ENCODE measurements at regions not wholly inside any gene's neighbourhood (a gene's known extent, or its start where the extent isn't known, plus 50 kb on each side); places are given as distances from the start of the nearest gene placed in this dataset.
"Not testable (repeated sequence)": the region's sequence is repeated elsewhere in the genome, so short reads cannot be mapped to it uniquely, and the experiment has no call there.

- Histone ChIP-seq H3K36me3 (ENCODE audit: control insufficient read depth in 3 of 3, insufficient read depth in 2 of 3, low read depth in 1 of 3, low read length in 3 of 3) (no peaks in the 10 kb centered on the region), H3K27me3 (ENCODE audit: control insufficient read depth in 3 of 3, insufficient read depth in 3 of 3, low read length in 3 of 3) (no peaks in the 10 kb centered on the region), H3K4me1 (ENCODE audit: control insufficient read depth in 3 of 3, insufficient read depth in 2 of 3, low read depth in 1 of 3, low read length in 2 of 3) (no peaks in the 10 kb centered on the region), H3K9me3 (ENCODE audit: control insufficient read depth in 2 of 2, insufficient read depth in 1 of 2, low read depth in 1 of 2, low read length in 1 of 2) (no peaks in the 10 kb centered on the region), H3K27ac (ENCODE audit: low read depth in 1 of 3, low read length in 2 of 3) (no peak overlapping the region), H3K4me3 (ENCODE audit: low read depth in 1 of 3, low read length in 3 of 3) (no peak overlapping the region)
- no peak for FAIRE-seq
- DNase-seq, result no peak
- WGBS, 3 donors, result 41 to 53% (median 45%) methylated on average over 3 of the region's 3 CpGs
Observed at GRCh38 chr7:19522486-19522885, 186.4 kb downstream of the POLR1F start.

- Histone ChIP-seq H3K4me3 (ENCODE audit: low read depth in 1 of 3, low read length in 3 of 3) (no peak overlapping the region), H3K27me3 (ENCODE audit: control insufficient read depth in 3 of 3, insufficient read depth in 3 of 3, low read length in 3 of 3) (no peaks in the 10 kb centered on the region), H3K27ac (ENCODE audit: low read depth in 1 of 3, low read length in 2 of 3) (no peak overlapping the region), H3K36me3 (ENCODE audit: control insufficient read depth in 3 of 3, insufficient read depth in 2 of 3, low read depth in 1 of 3, low read length in 3 of 3) (no peaks in the 10 kb centered on the region), H3K4me1 (ENCODE audit: control insufficient read depth in 3 of 3, insufficient read depth in 2 of 3, low read depth in 1 of 3, low read length in 2 of 3) (no peaks in the 10 kb centered on the region), H3K9me3 (ENCODE audit: control insufficient read depth in 2 of 2, insufficient read depth in 1 of 2, low read depth in 1 of 2, low read length in 1 of 2) (no peaks in the 10 kb centered on the region)
- DNase-seq, result no peak
- no peak for FAIRE-seq
- 61 to 86% (median 84%) methylated on average over 1 of the region's 1 CpG for WGBS, 3 donors
Observed at GRCh38 chr7:19520392-19520791, 188.4 kb downstream of the POLR1F start.

- DNase-seq (no peak), FAIRE-seq (no peak)
Observed at GRCh38 chr7:19519443-19520021, 189.3 kb downstream of the POLR1F start.

GRCh38 chr7:19517546-19517945, 191.3 kb downstream of the POLR1F start:
- H3K9me3 ChIP-seq (ENCODE audit: control insufficient read depth in 2 of 2, insufficient read depth in 1 of 2, low read depth in 1 of 2, low read length in 1 of 2); H3K4me3 ChIP-seq (ENCODE audit: low read depth in 1 of 3, low read length in 3 of 3); H3K27ac ChIP-seq (ENCODE audit: low read depth in 1 of 3, low read length in 2 of 3); H3K4me1 ChIP-seq (ENCODE audit: control insufficient read depth in 3 of 3, insufficient read depth in 2 of 3, low read depth in 1 of 3, low read length in 2 of 3); FAIRE-seq; H3K36me3 ChIP-seq (ENCODE audit: control insufficient read depth in 3 of 3, insufficient read depth in 2 of 3, low read depth in 1 of 3, low read length in 3 of 3); H3K27me3 ChIP-seq (ENCODE audit: control insufficient read depth in 3 of 3, insufficient read depth in 3 of 3, low read length in 3 of 3); DNase-seq: not testable (repeated sequence)
- 64 to 78% (median 70%) methylated on average over 3 of the region's 3 CpGs for WGBS, 3 donors

More at GRCh38 chr7:19519443-19520021, 189.3 kb downstream of the POLR1F start:
- Histone ChIP-seq H3K4me1 (ENCODE audit: control insufficient read depth in 3 of 3, insufficient read depth in 2 of 3, low read depth in 1 of 3, low read length in 2 of 3) (no peaks in the 10 kb centered on the region), H3K4me3 (ENCODE audit: low read depth in 1 of 3, low read length in 3 of 3) (no peak overlapping the region), H3K27me3 (ENCODE audit: control insufficient read depth in 3 of 3, insufficient read depth in 3 of 3, low read length in 3 of 3) (no peaks in the 10 kb centered on the region), H3K9me3 (ENCODE audit: control insufficient read depth in 2 of 2, insufficient read depth in 1 of 2, low read depth in 1 of 2, low read length in 1 of 2) (no peaks in the 10 kb centered on the region), H3K36me3 (ENCODE audit: control insufficient read depth in 3 of 3, insufficient read depth in 2 of 3, low read depth in 1 of 3, low read length in 3 of 3) (no peaks in the 10 kb centered on the region), H3K27ac (ENCODE audit: low read depth in 1 of 3, low read length in 2 of 3) (no peak overlapping the region)
- WGBS, 3 donors, result 30 to 44% (median 40%) methylated on average over 3 of the region's 3 CpGs

GRCh38 chr7:19508821-19509220, 200.0 kb downstream of the POLR1F start:
- 73 to 87% (median 77%) methylated on average over 2 of the region's 2 CpGs for WGBS, 3 donors
- no peak for FAIRE-seq
- H3K4me3 ChIP-seq (ENCODE audit: low read depth in 1 of 3, low read length in 3 of 3), result no peak overlapping the region
- H3K4me1 ChIP-seq (ENCODE audit: control insufficient read depth in 3 of 3, insufficient read depth in 2 of 3, low read depth in 1 of 3, low read length in 2 of 3), result no peaks in the 10 kb centered on the region
- no peaks in the 10 kb centered on the region for H3K36me3 ChIP-seq (ENCODE audit: control insufficient read depth in 3 of 3, insufficient read depth in 2 of 3, low read depth in 1 of 3, low read length in 3 of 3)
- no peaks in the 10 kb centered on the region for H3K9me3 ChIP-seq (ENCODE audit: control insufficient read depth in 2 of 2, insufficient read depth in 1 of 2, low read depth in 1 of 2, low read length in 1 of 2)
- H3K27ac ChIP-seq (ENCODE audit: low read depth in 1 of 3, low read length in 2 of 3), result no peak overlapping the region
- H3K27me3 ChIP-seq (ENCODE audit: control insufficient read depth in 3 of 3, insufficient read depth in 3 of 3, low read length in 3 of 3), result no peaks in the 10 kb centered on the region
- no peak for DNase-seq

- no peak overlapping the region for H3K27ac ChIP-seq (ENCODE audit: low read depth in 1 of 3, low read length in 2 of 3)
- FAIRE-seq (no peak), DNase-seq (no peak)
- no peaks in the 10 kb centered on the region for H3K27me3 ChIP-seq (ENCODE audit: control insufficient read depth in 3 of 3, insufficient read depth in 3 of 3, low read length in 3 of 3)
- WGBS, 3 donors, result 56 to 72% (median 66%) methylated on average over 2 of the region's 2 CpGs
- H3K9me3 ChIP-seq (ENCODE audit: control insufficient read depth in 2 of 2, insufficient read depth in 1 of 2, low read depth in 1 of 2, low read length in 1 of 2), result no peaks in the 10 kb centered on the region
- H3K4me3 ChIP-seq (ENCODE audit: low read depth in 1 of 3, low read length in 3 of 3), result no peak overlapping the region
- H3K36me3 ChIP-seq (ENCODE audit: control insufficient read depth in 3 of 3, insufficient read depth in 2 of 3, low read depth in 1 of 3, low read length in 3 of 3), result no peaks in the 10 kb centered on the region
- no peaks in the 10 kb centered on the region for H3K4me1 ChIP-seq (ENCODE audit: control insufficient read depth in 3 of 3, insufficient read depth in 2 of 3, low read depth in 1 of 3, low read length in 2 of 3)
Observed at GRCh38 chr7:19508124-19508523, 200.7 kb downstream of the POLR1F start.

- 56 to 59% (median 59%) methylated on average over 7 of the region's 7 CpGs for WGBS, 3 donors
- DNase-seq (peak in 1 of 2 donors; percentile 1), FAIRE-seq (no peak)
- Histone ChIP-seq H3K4me3 (ENCODE audit: low read depth in 1 of 3, low read length in 3 of 3) (no peak overlapping the region), H3K4me1 (ENCODE audit: control insufficient read depth in 3 of 3, insufficient read depth in 2 of 3, low read depth in 1 of 3, low read length in 2 of 3) (no peaks in the 10 kb centered on the region), H3K27me3 (ENCODE audit: control insufficient read depth in 3 of 3, insufficient read depth in 3 of 3, low read length in 3 of 3) (no peaks in the 10 kb centered on the region), H3K9me3 (ENCODE audit: control insufficient read depth in 2 of 2, insufficient read depth in 1 of 2, low read depth in 1 of 2, low read length in 1 of 2) (peaks cover 0 to 10% of the 10 kb centered on the region in 2 donors), H3K27ac (ENCODE audit: low read depth in 1 of 3, low read length in 2 of 3) (no peak overlapping the region), H3K36me3 (ENCODE audit: control insufficient read depth in 3 of 3, insufficient read depth in 2 of 3, low read depth in 1 of 3, low read length in 3 of 3) (no peaks in the 10 kb centered on the region)
Observed at GRCh38 chr7:19491821-19492452, 216.9 kb downstream of the POLR1F start.

GRCh38 chr7:19491371-19491770, 217.5 kb downstream of the POLR1F start:
- Histone ChIP-seq H3K36me3 (ENCODE audit: control insufficient read depth in 3 of 3, insufficient read depth in 2 of 3, low read depth in 1 of 3, low read length in 3 of 3) (no peaks in the 10 kb centered on the region), H3K4me3 (ENCODE audit: low read depth in 1 of 3, low read length in 3 of 3) (no peak overlapping the region), H3K27me3 (ENCODE audit: control insufficient read depth in 3 of 3, insufficient read depth in 3 of 3, low read length in 3 of 3) (no peaks in the 10 kb centered on the region), H3K4me1 (ENCODE audit: control insufficient read depth in 3 of 3, insufficient read depth in 2 of 3, low read depth in 1 of 3, low read length in 2 of 3) (no peaks in the 10 kb centered on the region), H3K9me3 (ENCODE audit: control insufficient read depth in 2 of 2, insufficient read depth in 1 of 2, low read depth in 1 of 2, low read length in 1 of 2) (peaks cover 0 to 10% of the 10 kb centered on the region in 2 donors), H3K27ac (ENCODE audit: low read depth in 1 of 3, low read length in 2 of 3) (no peak overlapping the region)
- no peak for DNase-seq
- 66 to 68% (median 68%) methylated on average over 5 of the region's 5 CpGs for WGBS, 3 donors
- FAIRE-seq, result no peak
